Right ventricle myocardium superior (tissue), 1 donor: ENCODE measurements at regions not wholly inside any gene's neighbourhood (a gene's known extent, or its start where the extent isn't known, plus 50 kb on each side); places are given as distances from the start of the nearest gene placed in this dataset.

Experiments used
- ATAC-seq: fragments of 200-7000 bp; cut with Tn5 transposase; one replicate; pipeline ENCODE4 v1.9.1; 2020; ENCODE audit warnings: mild to moderate bottlenecking; ENCODE audit not compliant: poor library complexity
- DNase-seq: peaks from one replicate; pipeline ENCODE4 v3.0.0-alpha.2; 2020
- intact Hi-C: fragments of 100-400 bp; cut with DNase I; formaldehyde crosslinking; loops from one replicate; pipeline ENCODE4 v1.11.2; 2022
- donor health status: DM: no; HTN: yes; CAD: no; lungs with severe emphysema.

GRCh38 chr15:95901271-95901670, 429.2 kb upstream of the NR2F2 start:
- ATAC-seq (no peak), DNase-seq (no peak)
- intact Hi-C loops: no loop called here

- ATAC-seq (no peak), DNase-seq (no peak)
- intact Hi-C loops: no loop called here
Observed at GRCh38 chr15:95902606-95903005, 427.9 kb upstream of the NR2F2 start.

GRCh38 chr15:95903352-95903751, 427.1 kb upstream of the NR2F2 start:
- ATAC-seq: no peak
- intact Hi-C loops: no loop called here
- DNase-seq: no peak

DNA sequence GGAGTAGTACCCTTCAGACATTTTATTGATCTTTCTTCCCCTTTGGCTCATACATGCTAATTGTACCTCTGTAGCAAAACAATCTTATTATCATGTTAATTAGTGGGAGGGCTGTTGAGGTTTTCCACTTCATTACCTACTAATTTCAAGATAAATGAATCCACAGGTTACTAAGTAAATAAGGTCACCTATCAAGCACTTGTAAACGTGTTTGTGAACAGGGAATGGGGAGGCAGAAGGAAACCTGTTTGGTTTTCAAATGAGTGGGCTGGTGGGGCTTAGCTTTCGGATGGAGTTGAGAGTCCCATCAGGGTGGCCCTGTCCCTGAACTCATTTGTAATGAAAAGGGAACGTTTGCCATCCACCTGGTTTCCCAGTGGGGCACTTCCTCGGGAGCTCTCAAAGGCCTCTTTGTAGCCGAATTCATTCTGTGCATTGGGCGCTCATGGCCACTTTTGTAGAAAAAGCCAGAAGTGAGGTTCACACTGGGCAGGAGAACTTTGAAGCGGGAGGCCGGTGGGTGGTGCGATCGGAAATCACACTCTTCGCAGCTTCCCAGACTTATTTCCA, 419.8 kb upstream of the NR2F2 start:
- intact Hi-C loops: no loop called here
- ATAC-seq: no peak

GRCh38 chr15:95911570-95912279, 418.8 kb upstream of the NR2F2 start:
- DNase-seq (no peak), ATAC-seq (no peak)
- intact Hi-C loops: no loop called here

More for the DNA sequence above, 419.8 kb upstream of the NR2F2 start:
- DNase-seq: no peak

- ATAC-seq (no peak), DNase-seq (no peak)
- intact Hi-C loops: no loop called here
Observed at GRCh38 chr15:95912280-95912625, 418.2 kb upstream of the NR2F2 start.

- no peak for ATAC-seq
- no peak for DNase-seq
- intact Hi-C loops: no loop called here
Observed at GRCh38 chr15:95912728-95913127, 417.8 kb upstream of the NR2F2 start.

DNA sequence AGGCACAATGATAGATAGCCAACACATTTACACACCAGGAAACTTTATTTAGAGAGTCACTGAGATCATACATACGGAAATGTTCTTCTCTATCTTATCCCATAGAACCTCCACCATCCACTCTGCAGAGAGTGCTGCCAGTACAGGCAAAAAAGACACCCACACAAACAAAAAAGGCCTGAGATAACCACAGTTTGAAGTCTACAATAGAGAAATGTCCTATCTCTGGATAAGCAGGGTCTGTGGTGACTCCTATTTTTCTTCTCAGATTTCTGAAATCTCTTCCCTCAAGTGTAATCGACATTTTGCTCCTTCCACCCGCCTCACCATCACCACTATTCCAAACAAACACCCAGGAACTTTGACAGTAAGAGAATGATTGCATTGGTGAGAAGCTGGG, 413.9 kb upstream of the NR2F2 start:
- no peak for DNase-seq
- no peak for ATAC-seq

GRCh38 chr15:95918525-95918924, 412.0 kb upstream of the NR2F2 start:
- intact Hi-C loops: no loop called here
- no peak for ATAC-seq
- DNase-seq: no peak

More for the DNA sequence above, 413.9 kb upstream of the NR2F2 start:
- intact Hi-C loops: no loop called here

GRCh38 chr15:95919460-95919859, 411.0 kb upstream of the NR2F2 start:
- intact Hi-C loops: no loop called here
- DNase-seq: no peak
- ATAC-seq: no peak

DNA sequence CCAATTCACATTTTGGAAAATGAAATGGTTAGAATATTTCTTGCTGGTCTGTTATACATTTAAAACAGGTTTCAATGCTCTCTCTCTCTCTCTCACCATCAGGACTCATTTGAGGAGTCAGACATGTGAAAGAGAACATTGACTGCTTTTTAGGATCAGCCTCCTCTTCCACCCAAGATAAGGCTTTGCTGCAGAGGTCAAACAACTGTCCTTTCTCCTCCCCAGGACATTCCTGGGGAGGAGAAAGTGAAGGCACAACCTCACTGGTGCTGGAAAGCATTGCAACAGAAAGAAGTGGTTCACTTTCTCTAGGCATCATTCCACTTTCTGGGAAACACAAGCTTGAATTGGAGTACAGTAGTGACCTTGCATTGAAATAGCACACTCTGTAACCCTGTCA, 409.1 kb upstream of the NR2F2 start:
- intact Hi-C loops: no loop called here
- ATAC-seq (peak; percentile 41), DNase-seq (no peak)

DNA sequence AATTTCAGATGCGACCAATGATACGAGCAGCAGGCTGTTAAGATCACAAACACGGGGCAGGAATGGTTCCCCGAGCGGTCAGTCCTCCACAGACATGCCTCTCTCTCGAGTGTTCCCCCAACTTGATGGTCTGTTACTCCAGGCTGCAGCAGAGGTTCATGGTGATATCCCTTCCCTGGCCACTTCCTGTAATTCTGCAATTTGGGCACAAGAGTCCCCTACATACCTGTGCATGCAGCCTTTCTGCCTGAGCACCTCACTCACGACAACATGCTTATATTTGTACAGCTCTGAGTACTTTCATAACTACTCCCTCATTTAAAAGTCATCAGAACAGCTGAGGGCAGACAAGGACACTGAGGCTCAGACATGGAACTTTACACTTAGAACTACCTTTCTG, 408.1 kb upstream of the NR2F2 start:
- DNase-seq (no peak), ATAC-seq (no peak)
- intact Hi-C loops: no loop called here

DNA sequence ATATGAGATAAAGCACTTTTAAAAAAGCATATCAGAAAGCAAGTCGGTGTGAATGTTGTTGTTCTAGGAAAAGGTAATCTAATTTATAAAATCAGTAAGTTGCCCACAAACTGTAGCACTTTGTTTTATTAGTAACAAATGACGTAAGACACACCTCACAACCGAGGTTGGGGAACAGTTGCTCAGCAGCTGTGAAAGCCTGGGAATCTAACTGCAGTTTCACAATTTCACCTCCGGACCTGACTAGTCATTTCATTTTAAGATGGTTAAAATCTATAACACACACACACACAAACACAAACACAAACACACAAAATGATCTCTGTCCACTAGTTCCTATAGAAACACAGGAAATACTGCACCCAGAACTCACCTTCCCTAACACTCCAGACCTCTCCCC, 406.7 kb upstream of the NR2F2 start:
- DNase-seq (no peak), ATAC-seq (no peak)
- intact Hi-C loops: no loop called here

DNA sequence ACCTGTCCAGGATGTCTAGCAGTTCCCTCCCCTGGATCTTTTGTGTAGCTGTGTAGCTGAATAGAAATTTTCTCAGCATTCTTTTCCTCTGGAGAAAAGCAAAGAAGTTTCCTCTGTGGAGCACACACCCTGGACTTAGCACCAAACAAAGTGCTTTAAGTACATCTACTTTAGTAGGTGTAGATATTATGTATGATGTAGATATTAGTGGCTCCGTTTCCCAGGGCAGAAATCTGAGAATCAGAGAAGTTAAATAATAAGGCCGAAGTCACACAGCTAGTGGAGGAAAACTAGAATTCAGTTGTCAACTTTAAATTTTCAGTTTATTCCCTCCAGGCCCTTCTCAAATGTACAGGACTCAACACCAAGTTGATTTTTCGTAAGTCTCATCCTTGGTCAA, 401.7 kb upstream of the NR2F2 start:
- ATAC-seq (no peak), DNase-seq (no peak)
- intact Hi-C loops: no loop called here

DNA sequence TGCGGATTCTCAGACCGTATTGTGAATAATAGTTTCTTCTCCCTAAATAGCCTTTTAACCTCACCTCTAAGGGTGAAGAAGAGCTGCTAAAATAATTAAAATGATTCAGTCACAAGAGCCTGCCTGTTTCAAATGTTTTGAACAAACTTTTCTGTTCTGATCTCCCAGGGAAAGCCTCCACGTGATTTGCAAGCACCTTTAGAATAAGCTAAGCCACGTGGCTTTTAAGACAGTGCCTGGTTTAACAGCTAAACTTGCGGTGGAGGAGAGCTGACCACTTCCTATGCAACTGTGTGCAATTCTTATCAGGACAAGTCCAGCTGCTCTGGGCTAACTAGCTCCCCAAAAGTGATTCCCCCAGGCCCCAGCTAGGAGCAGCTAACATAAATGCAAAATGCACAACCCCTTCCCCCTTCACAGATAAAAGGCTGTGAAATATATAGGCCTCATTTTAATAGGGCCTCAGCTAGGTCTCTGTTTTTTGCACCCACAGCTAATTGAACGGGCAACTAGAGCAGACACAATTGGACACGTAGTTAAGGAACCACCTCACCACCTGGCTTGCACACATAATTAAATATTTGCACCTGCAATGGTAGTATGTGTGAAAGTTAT, 401.2 kb upstream of the NR2F2 start:
- intact Hi-C loops: no loop called here
- ATAC-seq: no peak
- no peak for DNase-seq

- intact Hi-C loops: no loop called here
Observed at GRCh38 chr15:95930659-95931375, 399.7 kb upstream of the NR2F2 start.

GRCh38 chr15:95931619-95932018, 398.9 kb upstream of the NR2F2 start:
- ATAC-seq (no peak), DNase-seq (no peak)
- intact Hi-C loops: no loop called here

More at GRCh38 chr15:95930659-95931375, 399.7 kb upstream of the NR2F2 start:
- no peak for DNase-seq
- ATAC-seq: peak; percentile 45

DNA sequence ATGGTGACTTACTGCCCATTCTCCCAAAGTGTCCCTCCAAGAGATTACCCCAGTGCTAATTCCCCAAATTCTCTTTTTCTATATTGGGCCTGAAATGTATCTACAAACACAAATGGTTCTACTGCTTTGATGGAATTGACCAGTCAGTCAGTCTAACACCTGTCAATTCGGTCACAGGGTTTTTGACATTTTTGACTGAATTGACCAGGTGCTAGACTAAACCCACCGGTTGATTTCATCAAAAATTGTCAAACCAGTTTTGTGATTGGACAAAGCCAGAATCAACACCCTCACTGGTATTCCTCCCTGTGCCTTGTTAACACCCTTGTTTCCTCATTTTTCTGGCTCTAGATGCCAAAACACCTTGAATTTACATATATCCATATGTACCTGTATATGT, 398.4 kb upstream of the NR2F2 start:
- ATAC-seq: no peak
- intact Hi-C loops: no loop called here
- no peak for DNase-seq

- no peak for DNase-seq
- ATAC-seq: no peak
- intact Hi-C loops: no loop called here
Observed at GRCh38 chr15:95932676-95933075, 397.8 kb upstream of the NR2F2 start.

GRCh38 chr15:95935852-95936251, 394.6 kb upstream of the NR2F2 start:
- no peak for ATAC-seq
- DNase-seq: no peak
- intact Hi-C loops: no loop called here
